ENCODE measurements at regions not wholly inside any gene's neighbourhood (a gene's known extent, or its start where the extent isn't known, plus 50 kb on each side); places are given as distances from the start of the nearest gene placed in this dataset.

GRCh38 chr10:78261291-78261690 is 227.6 kb downstream of the RPS24 start:
- Mint-ChIP-seq H3K27ac (no peak overlapping the region), H3K27me3 (ENCODE audit: low read depth) (no peaks in the 10 kb centered on the region), H3K4me3 (no peak overlapping the region), H3K4me1 (ENCODE audit: low read depth) (no peaks in the 10 kb centered on the region), H3K9me3 (no peaks in the 10 kb centered on the region), H3K36me3 (ENCODE audit: low read depth) (no peaks in the 10 kb centered on the region)
- CTCF ChIA-PET = no interaction called here
- intact Hi-C loops (cut with micrococcal nuclease) = no loop called here
- DNase-seq = no peak

DNA sequence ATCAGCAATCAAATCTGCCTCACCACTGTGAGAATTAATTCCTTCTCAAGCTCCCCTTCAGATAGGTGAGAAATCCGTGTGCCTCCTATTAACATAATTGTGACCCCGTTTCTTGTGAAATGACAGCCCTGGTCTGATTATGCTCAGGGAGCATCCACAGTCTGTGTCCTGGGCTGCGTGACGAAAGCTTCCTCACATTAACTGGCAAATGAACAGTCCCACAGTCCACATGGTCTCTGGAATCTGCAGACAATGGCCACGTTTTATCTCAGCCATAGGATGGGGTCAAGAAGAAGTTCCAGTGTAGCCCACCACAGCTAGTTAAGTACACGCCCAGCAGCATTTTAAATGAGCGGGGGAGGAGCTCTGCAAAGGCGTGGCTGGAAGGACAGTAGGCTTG is 229.2 kb downstream of the RPS24 start:
- H3K4me3 Mint-ChIP-seq = no peak overlapping the region
- no peak overlapping the region for H3K27ac Mint-ChIP-seq
- no peaks in the 10 kb centered on the region for H3K27me3 Mint-ChIP-seq (ENCODE audit: low read depth)
- H3K36me3 Mint-ChIP-seq (ENCODE audit: low read depth) = no peaks in the 10 kb centered on the region
- intact Hi-C loops (cut with micrococcal nuclease) = no loop called here
- H3K9me3 Mint-ChIP-seq = no peaks in the 10 kb centered on the region
- H3K4me1 Mint-ChIP-seq (ENCODE audit: low read depth) = no peaks in the 10 kb centered on the region
- CTCF ChIA-PET = no interaction called here
- no peak for DNase-seq

DNA sequence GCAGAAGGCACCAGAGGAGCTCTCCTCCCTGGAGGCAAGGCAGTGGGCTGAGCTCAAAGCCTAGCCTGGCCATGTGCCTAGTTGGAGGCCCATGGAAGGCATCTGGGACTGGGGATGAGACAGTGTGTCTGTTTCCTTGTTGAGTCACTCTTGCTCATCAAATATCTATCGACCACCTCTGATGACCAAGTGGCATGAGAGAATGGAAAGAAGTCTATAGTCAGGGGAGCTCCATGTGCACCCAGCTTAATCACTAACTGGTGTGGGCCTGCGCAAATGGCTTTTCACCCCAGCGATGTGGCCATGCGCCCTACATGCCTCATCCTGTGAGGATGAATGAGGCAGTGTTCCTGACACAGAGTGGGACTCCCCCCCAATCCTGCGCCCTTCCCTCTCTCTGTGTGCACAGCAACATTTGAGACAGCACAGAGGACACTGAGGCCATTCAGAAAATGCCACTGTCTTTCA is 229.9 kb downstream of the RPS24 start:
- no peak overlapping the region for H3K4me3 Mint-ChIP-seq
- H3K4me1 Mint-ChIP-seq (ENCODE audit: low read depth) = no peaks in the 10 kb centered on the region
- H3K27me3 Mint-ChIP-seq (ENCODE audit: low read depth) = no peaks in the 10 kb centered on the region
- CTCF ChIA-PET = no interaction called here
- DNase-seq = no peak
- H3K27ac Mint-ChIP-seq = no peak overlapping the region
- intact Hi-C loops (cut with micrococcal nuclease) = no loop called here
- H3K36me3 Mint-ChIP-seq (ENCODE audit: low read depth) = no peaks in the 10 kb centered on the region
- H3K9me3 Mint-ChIP-seq = no peaks in the 10 kb centered on the region

- no peaks in the 10 kb centered on the region for H3K4me1 Mint-ChIP-seq (ENCODE audit: low read depth)
- no peaks in the 10 kb centered on the region for H3K36me3 Mint-ChIP-seq (ENCODE audit: low read depth)
- no peaks in the 10 kb centered on the region for H3K27me3 Mint-ChIP-seq (ENCODE audit: low read depth)
- no peak overlapping the region for H3K4me3 Mint-ChIP-seq
- DNase-seq = no peak
- no peaks in the 10 kb centered on the region for H3K9me3 Mint-ChIP-seq
- no peak overlapping the region for H3K27ac Mint-ChIP-seq
- intact Hi-C loops (cut with micrococcal nuclease) = no loop called here
- CTCF ChIA-PET = no interaction called here
Observed at GRCh38 chr10:78264361-78264760, 230.7 kb downstream of the RPS24 start.

DNA sequence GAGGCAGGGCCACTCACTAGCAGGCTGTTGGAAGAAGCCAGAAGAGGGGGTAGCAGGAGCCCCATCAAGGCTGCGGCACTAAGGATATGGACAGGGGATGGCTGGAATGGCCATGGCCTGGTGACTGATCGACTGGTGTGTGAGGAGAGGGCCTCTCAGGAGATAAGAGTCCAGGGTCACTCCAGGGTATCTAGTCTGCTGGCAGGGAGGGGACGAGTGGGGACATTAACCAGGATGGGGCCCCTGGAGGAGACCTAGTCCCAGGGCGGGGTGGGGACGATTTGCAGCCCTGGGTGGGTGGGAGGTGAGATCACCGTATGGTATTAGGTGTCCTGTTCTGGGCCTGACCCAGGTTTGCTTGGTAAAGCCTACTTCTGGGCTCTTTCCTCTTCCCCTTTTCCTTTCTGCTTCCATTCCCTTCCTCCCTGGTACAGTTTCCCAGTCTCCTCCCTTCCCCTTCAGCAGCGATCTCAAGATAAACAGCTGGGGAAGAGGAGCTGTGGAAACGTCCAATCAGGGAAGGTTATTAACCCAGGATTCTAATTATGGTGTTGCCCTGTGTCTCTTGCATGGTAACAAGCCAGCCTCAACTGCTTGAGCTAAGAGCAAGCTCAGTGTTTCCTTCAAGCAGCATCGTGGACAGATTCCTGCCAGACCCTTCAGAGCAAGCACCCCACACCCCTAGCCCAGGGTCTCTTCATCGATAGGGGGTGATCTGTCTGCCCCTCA is 233.2 kb downstream of the RPS24 start:
- no peaks in the 10 kb centered on the region for H3K9me3 Mint-ChIP-seq
- intact Hi-C loops (cut with micrococcal nuclease) = no loop called here

GRCh38 chr10:78267598-78267997 is 233.9 kb downstream of the RPS24 start:
- CTCF ChIA-PET = no interaction called here

More for the DNA sequence above, 233.2 kb downstream of the RPS24 start:
- H3K36me3 Mint-ChIP-seq (ENCODE audit: low read depth) = no peaks in the 10 kb centered on the region
- no peaks in the 10 kb centered on the region for H3K27me3 Mint-ChIP-seq (ENCODE audit: low read depth)
- H3K4me3 Mint-ChIP-seq = no peak overlapping the region
- DNase-seq = no peak
- H3K27ac Mint-ChIP-seq = no peak overlapping the region
- CTCF ChIA-PET = no interaction called here
- no peaks in the 10 kb centered on the region for H3K4me1 Mint-ChIP-seq (ENCODE audit: low read depth)

GRCh38 chr10:78269060-78269459 is 235.4 kb downstream of the RPS24 start:
- H3K27ac Mint-ChIP-seq = no peak overlapping the region
- peaks cover 2% of the 10 kb centered on the region for H3K27me3 Mint-ChIP-seq (ENCODE audit: low read depth)
- H3K9me3 Mint-ChIP-seq = no peaks in the 10 kb centered on the region
- DNase-seq = no peak
- H3K4me1 Mint-ChIP-seq (ENCODE audit: low read depth) = no peaks in the 10 kb centered on the region
- intact Hi-C loops (cut with micrococcal nuclease) = no loop called here
- no peaks in the 10 kb centered on the region for H3K36me3 Mint-ChIP-seq (ENCODE audit: low read depth)
- H3K4me3 Mint-ChIP-seq = no peak overlapping the region
- CTCF ChIA-PET = no interaction called here

More at GRCh38 chr10:78267598-78267997, 233.9 kb downstream of the RPS24 start:
- intact Hi-C loops (cut with micrococcal nuclease) = no loop called here
- Mint-ChIP-seq H3K36me3 (ENCODE audit: low read depth) (no peaks in the 10 kb centered on the region), H3K4me3 (no peak overlapping the region), H3K9me3 (no peaks in the 10 kb centered on the region), H3K27ac (no peak overlapping the region), H3K27me3 (ENCODE audit: low read depth) (no peaks in the 10 kb centered on the region), H3K4me1 (ENCODE audit: low read depth) (no peaks in the 10 kb centered on the region)
- DNase-seq = no peak

DNA sequence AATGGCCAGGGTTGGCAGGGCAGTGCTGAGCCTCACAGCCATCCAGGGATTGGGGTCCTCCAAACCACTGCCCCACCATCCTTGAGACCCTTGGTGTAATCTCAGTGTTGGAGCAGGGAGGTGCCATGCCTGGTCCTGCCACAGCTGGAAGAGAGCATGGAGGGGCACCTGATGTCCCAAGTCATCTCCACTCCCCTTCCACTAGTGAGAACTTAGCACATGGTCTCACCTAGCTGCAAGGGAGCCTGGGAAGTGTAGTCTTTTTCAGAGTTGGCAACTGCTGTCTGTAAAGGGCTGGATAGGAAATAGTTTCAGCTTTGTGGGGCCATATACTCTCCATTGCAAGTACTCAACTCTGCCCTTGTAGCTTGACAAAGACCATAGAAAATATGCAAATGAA is 238.7 kb downstream of the RPS24 start:
- Mint-ChIP-seq H3K27me3 (ENCODE audit: low read depth) (peaks cover 2% of the 10 kb centered on the region), H3K4me3 (no peak overlapping the region), H3K27ac (no peak overlapping the region), H3K4me1 (ENCODE audit: low read depth) (no peaks in the 10 kb centered on the region), H3K9me3 (no peaks in the 10 kb centered on the region), H3K36me3 (ENCODE audit: low read depth) (no peaks in the 10 kb centered on the region)
- CTCF ChIA-PET = no interaction called here
- intact Hi-C loops (cut with micrococcal nuclease) = no loop called here
- no peak for DNase-seq

- Mint-ChIP-seq H3K27ac (no peak overlapping the region), H3K36me3 (ENCODE audit: low read depth) (no peaks in the 10 kb centered on the region), H3K4me1 (ENCODE audit: low read depth) (no peaks in the 10 kb centered on the region), H3K4me3 (no peak overlapping the region), H3K27me3 (ENCODE audit: low read depth) (peaks cover 2% of the 10 kb centered on the region), H3K9me3 (no peaks in the 10 kb centered on the region)
- intact Hi-C loops (cut with micrococcal nuclease) = no loop called here
- CTCF ChIA-PET = no interaction called here
- DNase-seq = no peak
Observed at GRCh38 chr10:78274491-78274890, 240.8 kb downstream of the RPS24 start.

DNA sequence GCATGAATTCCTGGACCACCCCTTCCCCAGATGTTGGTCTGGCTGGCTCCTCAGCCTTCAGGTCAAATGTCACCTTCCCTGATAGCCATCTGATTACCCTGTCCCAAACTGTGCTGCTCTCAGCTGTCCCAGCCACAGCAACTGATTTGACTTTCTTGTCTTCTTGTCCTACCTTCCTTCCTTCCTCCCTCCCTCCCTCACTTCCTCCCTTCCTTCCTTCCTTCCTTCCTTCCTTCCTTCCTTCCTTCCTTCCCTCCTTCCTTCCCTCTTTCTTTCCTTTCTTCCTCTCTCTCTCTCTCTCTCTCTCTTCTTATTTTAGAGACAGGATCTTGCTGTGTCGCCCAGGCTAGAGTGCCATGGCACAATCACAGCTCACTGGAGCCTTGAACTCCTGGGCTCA is 242.5 kb downstream of the RPS24 start:
- H3K27me3 Mint-ChIP-seq (ENCODE audit: low read depth) = peaks cover 2% of the 10 kb centered on the region

GRCh38 chr10:78277314-78278057 is 243.8 kb downstream of the RPS24 start:
- no peaks in the 10 kb centered on the region for H3K4me1 Mint-ChIP-seq (ENCODE audit: low read depth)
- intact Hi-C loops (cut with micrococcal nuclease) = no loop called here

More for the DNA sequence above, 242.5 kb downstream of the RPS24 start:
- no peaks in the 10 kb centered on the region for H3K36me3 Mint-ChIP-seq (ENCODE audit: low read depth)
- intact Hi-C loops (cut with micrococcal nuclease) = no loop called here
- H3K9me3 Mint-ChIP-seq = no peaks in the 10 kb centered on the region
- no peak overlapping the region for H3K27ac Mint-ChIP-seq
- CTCF ChIA-PET = no interaction called here
- H3K4me3 Mint-ChIP-seq = no peak overlapping the region
- no peak for DNase-seq
- no peaks in the 10 kb centered on the region for H3K4me1 Mint-ChIP-seq (ENCODE audit: low read depth)

DNA sequence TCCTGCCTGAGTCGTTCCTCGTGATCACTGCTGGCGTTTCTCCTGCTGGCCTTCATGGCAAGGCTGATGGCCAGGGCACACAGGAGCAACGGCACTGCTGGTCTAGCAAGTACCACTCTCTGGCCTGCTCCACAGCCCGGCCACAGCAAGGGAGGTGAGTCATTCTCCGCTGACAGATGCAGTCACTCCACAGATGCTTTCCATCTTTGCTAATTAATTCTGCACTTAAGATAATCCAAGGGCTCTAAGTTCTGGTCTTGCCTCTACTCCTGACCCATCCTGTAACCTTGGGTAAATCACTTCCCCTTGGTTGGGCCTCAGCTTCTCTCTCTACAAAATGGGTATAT is 244.4 kb downstream of the RPS24 start:
- Mint-ChIP-seq H3K27me3 (ENCODE audit: low read depth) (no peaks in the 10 kb centered on the region), H3K9me3 (no peaks in the 10 kb centered on the region), H3K36me3 (ENCODE audit: low read depth) (no peaks in the 10 kb centered on the region), H3K4me1 (ENCODE audit: low read depth) (no peaks in the 10 kb centered on the region), H3K27ac (no peak overlapping the region), H3K4me3 (no peak overlapping the region)
- intact Hi-C loops (cut with micrococcal nuclease) = no loop called here
- DNase-seq = no peak
- CTCF ChIA-PET = no interaction called here

More at GRCh38 chr10:78277314-78278057, 243.8 kb downstream of the RPS24 start:
- CTCF ChIA-PET = no interaction called here
- no peaks in the 10 kb centered on the region for H3K9me3 Mint-ChIP-seq
- no peak overlapping the region for H3K4me3 Mint-ChIP-seq
- H3K36me3 Mint-ChIP-seq (ENCODE audit: low read depth) = no peaks in the 10 kb centered on the region
- peaks cover 2% of the 10 kb centered on the region for H3K27me3 Mint-ChIP-seq (ENCODE audit: low read depth)
- no peak for DNase-seq
- no peak overlapping the region for H3K27ac Mint-ChIP-seq

DNA sequence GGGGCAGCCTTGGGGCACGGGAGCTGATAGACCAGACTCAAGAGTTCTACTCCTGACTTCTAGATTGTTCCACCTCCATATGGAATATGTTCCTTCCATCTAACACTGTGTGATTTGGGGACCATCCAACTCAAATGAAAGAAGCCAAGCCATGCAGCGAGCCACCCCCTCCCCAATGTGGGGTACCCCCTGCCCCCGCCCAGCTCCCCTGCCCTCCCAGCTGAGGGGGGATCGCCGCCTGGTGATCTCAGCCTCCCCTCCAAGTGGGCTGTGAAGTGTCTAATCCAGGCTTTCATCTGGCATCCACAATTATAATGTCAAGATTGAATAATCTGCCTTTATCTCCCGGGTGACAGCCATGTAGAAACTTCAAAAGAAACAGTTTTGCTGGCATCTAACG is 246.1 kb downstream of the RPS24 start:
- DNase-seq = no peak
- Mint-ChIP-seq H3K4me1 (ENCODE audit: low read depth) (no peaks in the 10 kb centered on the region), H3K27ac (no peak overlapping the region), H3K9me3 (no peaks in the 10 kb centered on the region), H3K27me3 (ENCODE audit: low read depth) (no peaks in the 10 kb centered on the region), H3K36me3 (ENCODE audit: low read depth) (no peaks in the 10 kb centered on the region), H3K4me3 (no peak overlapping the region)
- CTCF ChIA-PET = no interaction called here
- intact Hi-C loops (cut with micrococcal nuclease) = no loop called here

Data from activated naive CD4-positive, alpha-beta T cell treated with anti-CD3 and anti-CD28 coated beads for 36 hours (primary cell).